OCI-LY7 (cell line): ENCODE measurements at regions not wholly inside any gene's neighbourhood (a gene's known extent, or its start where the extent isn't known, plus 50 kb on each side); places are given as distances from the start of the nearest gene placed in this dataset.

ENCODE experiments used
- EZH2phosphoT487 ChIP-seq: fragments of 200-600 bp; sonication (generic); IDR thresholded peaks from 2 replicates; pipeline ENCODE4 v1.6.1; 2018; ENCODE audit warnings: low read depth, borderline replicate concordance, mild to moderate bottlenecking, mixed run types, antibody characterized with exemption, low read length, moderate library complexity, mixed read lengths
- TF ChIP-seq, protein P1 (sequence below): fragments of 200-600 bp; sonication (generic); conservative IDR thresholded peaks from 2 replicates; pipeline ENCODE4 v1.5.1; 2014; ENCODE audit warnings: mild to moderate bottlenecking, antibody characterized with exemption, low read length, moderate library complexity, mixed read lengths

DNA sequence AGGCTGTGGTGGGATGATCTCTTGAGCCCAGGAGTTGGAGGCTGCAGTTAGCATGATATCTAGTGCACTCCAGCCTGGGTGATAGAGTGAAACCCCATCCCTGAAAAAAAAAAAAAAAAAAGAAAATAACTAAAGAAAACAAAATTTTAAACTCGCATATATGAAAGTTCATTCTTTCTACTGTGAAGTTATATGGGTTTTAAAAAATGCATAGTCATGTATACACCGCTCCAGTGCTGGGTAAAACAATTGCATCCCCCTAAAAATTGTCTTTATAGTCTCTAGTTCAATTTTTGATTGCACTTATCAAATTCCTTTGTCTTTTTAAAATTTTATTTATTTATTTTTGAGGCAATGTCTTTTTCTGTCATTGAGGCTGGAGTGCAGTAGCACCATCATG, 65.0 kb upstream of the ACYP2 start:
- TF ChIP-seq, protein P1, sequence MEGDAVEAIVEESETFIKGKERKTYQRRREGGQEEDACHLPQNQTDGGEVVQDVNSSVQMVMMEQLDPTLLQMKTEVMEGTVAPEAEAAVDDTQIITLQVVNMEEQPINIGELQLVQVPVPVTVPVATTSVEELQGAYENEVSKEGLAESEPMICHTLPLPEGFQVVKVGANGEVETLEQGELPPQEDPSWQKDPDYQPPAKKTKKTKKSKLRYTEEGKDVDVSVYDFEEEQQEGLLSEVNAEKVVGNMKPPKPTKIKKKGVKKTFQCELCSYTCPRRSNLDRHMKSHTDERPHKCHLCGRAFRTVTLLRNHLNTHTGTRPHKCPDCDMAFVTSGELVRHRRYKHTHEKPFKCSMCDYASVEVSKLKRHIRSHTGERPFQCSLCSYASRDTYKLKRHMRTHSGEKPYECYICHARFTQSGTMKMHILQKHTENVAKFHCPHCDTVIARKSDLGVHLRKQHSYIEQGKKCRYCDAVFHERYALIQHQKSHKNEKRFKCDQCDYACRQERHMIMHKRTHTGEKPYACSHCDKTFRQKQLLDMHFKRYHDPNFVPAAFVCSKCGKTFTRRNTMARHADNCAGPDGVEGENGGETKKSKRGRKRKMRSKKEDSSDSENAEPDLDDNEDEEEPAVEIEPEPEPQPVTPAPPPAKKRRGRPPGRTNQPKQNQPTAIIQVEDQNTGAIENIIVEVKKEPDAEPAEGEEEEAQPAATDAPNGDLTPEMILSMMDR, result no peak
- TF ChIP-seq EZH2phosphoT487, result no peak
